ENCODE measurements at regions not wholly inside any gene's neighbourhood (a gene's known extent, or its start where the extent isn't known, plus 50 kb on each side); places are given as distances from the start of the nearest gene placed in this dataset.
A peak's percentile ranks its signal among the peaks of the same experiment; 100 is the strongest.

- TF ChIP-seq CTCF (IDR thresholded peaks at IDR 0.05; ENCODE audit: control insufficient read depth, extremely low read depth, insufficient read depth): no peak
- no peak overlapping the region for H3K4me3 ChIP-seq (ENCODE audit: low read depth, low read length)
- no peak for DNase-seq (ENCODE audit: low read depth)
Measured at GRCh38 chr2:129611471-129611870, 368.0 kb upstream of the RAB6C start.

GRCh38 chr2:129619471-129619870 lies 360.0 kb upstream of the RAB6C start:
- no peak overlapping the region for H3K4me3 ChIP-seq (ENCODE audit: low read depth, low read length)
- peak; percentile 48 for DNase-seq (ENCODE audit: low read depth)
- TF ChIP-seq CTCF (IDR thresholded peaks at IDR 0.05; ENCODE audit: control insufficient read depth, extremely low read depth, insufficient read depth): no peak

- H3K4me3 ChIP-seq (ENCODE audit: low read depth, low read length): no peak overlapping the region
- no peak for DNase-seq (ENCODE audit: low read depth)
- no peak for TF ChIP-seq CTCF (IDR thresholded peaks at IDR 0.05; ENCODE audit: control insufficient read depth, extremely low read depth, insufficient read depth)
Measured at GRCh38 chr2:129620411-129620810, 359.1 kb upstream of the RAB6C start.

- no peak for TF ChIP-seq CTCF (IDR thresholded peaks at IDR 0.05; ENCODE audit: control insufficient read depth, extremely low read depth, insufficient read depth)
- no peak for DNase-seq (ENCODE audit: low read depth)
Measured at GRCh38 chr2:129623783-129624182, 355.7 kb upstream of the RAB6C start.

GRCh38 chr2:129627437-129627836 lies 352.0 kb upstream of the RAB6C start:
- no peak for TF ChIP-seq CTCF (IDR thresholded peaks at IDR 0.05; ENCODE audit: control insufficient read depth, extremely low read depth, insufficient read depth)
- no peak for DNase-seq (ENCODE audit: low read depth)
- H3K4me3 ChIP-seq (ENCODE audit: low read depth, low read length): no peak overlapping the region

More at GRCh38 chr2:129623783-129624182, 355.7 kb upstream of the RAB6C start:
- H3K4me3 ChIP-seq (ENCODE audit: low read depth, low read length): no peak overlapping the region

GRCh38 chr2:129636692-129637091 lies 342.8 kb upstream of the RAB6C start:
- no peak overlapping the region for H3K4me3 ChIP-seq (ENCODE audit: low read depth, low read length)
- no peak for TF ChIP-seq CTCF (IDR thresholded peaks at IDR 0.05; ENCODE audit: control insufficient read depth, extremely low read depth, insufficient read depth)
- no peak for DNase-seq (ENCODE audit: low read depth)

GRCh38 chr2:129641371-129641770 lies 338.1 kb upstream of the RAB6C start:
- DNase-seq (ENCODE audit: low read depth): no peak
- H3K4me3 ChIP-seq (ENCODE audit: low read depth, low read length): no peak overlapping the region
- TF ChIP-seq CTCF (IDR thresholded peaks at IDR 0.05; ENCODE audit: control insufficient read depth, extremely low read depth, insufficient read depth): no peak

Measured in LNCaP clone FGC (cell line).